Fibroblast of lung (primary cell): ENCODE measurements at regions not wholly inside any gene's neighbourhood (a gene's known extent, or its start where the extent isn't known, plus 50 kb on each side); places are given as distances from the start of the nearest gene placed in this dataset.

Experiments
- CTCF ChIP-seq, 2 donors: IDR thresholded peaks in 1 of 2; conservative IDR thresholded peaks in 1 of 2; 1 replicate in 1 of 2; 2 replicates in 1 of 2; pipeline ENCODE4 v1.5.1; 2011 to 2012; ENCODE audit warnings: low read length in 2 of 2, control low read depth in 1 of 2, inconsistent platforms in 1 of 2, low read depth in 1 of 2, mild to moderate bottlenecking in 1 of 2
- EZH2 ChIP-seq: IDR thresholded peaks from 2 replicates; pipeline ENCODE4 v1.5.1; 2012; ENCODE audit warnings: low read length, control low read depth, mild to moderate bottlenecking; ENCODE audit errors: missing control alignments

- TF ChIP-seq CTCF (conservative IDR thresholded peaks at IDR 0.05 in 1 of 2, IDR thresholded peaks at IDR 0.05 in 1 of 2; ENCODE audit: low read depth in 1 of 2, low read length in 2 of 2), result no peak
- no peak for TF ChIP-seq EZH2
These were observed 1135.0 kb downstream of the GATA3 start for GRCh38 chr10:9189448-9189847.
